ENCODE measurements at regions not wholly inside any gene's neighbourhood (a gene's known extent, or its start where the extent isn't known, plus 50 kb on each side); places are given as distances from the start of the nearest gene placed in this dataset.

- peak overlapping the region; percentile 1; the same call in 1 of the 2 replicates for H3K27ac ChIP-seq (ENCODE audit: low read length)
- TF ChIP-seq EZH2 (IDR thresholded peaks at IDR 0.05; ENCODE audit: borderline replicate concordance, low read depth, low read length, severe bottlenecking) (no peak), CTCF (IDR thresholded peaks at IDR 0.05; ENCODE audit: borderline replicate concordance, extremely low read depth, low read length, poor library complexity, severe bottlenecking) (no peak)
These were observed 238.2 kb downstream of the SOX4 start for GRCh38 chr6:21831521-21832291.

GRCh38 chr6:21836277-21836676 lies 242.7 kb downstream of the SOX4 start:
- Histone ChIP-seq H3K4me1 (ENCODE audit: insufficient read depth, low read length) (peaks cover 18% of the 10 kb centered on the region), H3K27ac (ENCODE audit: low read length) (no peak overlapping the region), H3K9ac (ENCODE audit: low read depth, low read length) (no peak overlapping the region), H3K9me3 (ENCODE audit: insufficient read depth, low read length, severe bottlenecking) (no peaks in the 10 kb centered on the region), H3K27me3 (ENCODE audit: insufficient read depth, low read length, poor library complexity) (no peaks in the 10 kb centered on the region), H2AFZ (ENCODE audit: low read depth, low read length) (no peak overlapping the region), H3K36me3 (ENCODE audit: insufficient read depth, low read length) (no peaks in the 10 kb centered on the region), H4K20me1 (ENCODE audit: insufficient read depth, low read length) (no peaks in the 10 kb centered on the region), H3K79me2 (ENCODE audit: insufficient read depth, low read length) (peaks cover 7% of the 10 kb centered on the region), H3K4me2 (ENCODE audit: insufficient read depth, low read length) (no peak overlapping the region), H3K4me3 (ENCODE audit: low read depth in 1 of 2, low read length in 2 of 2) (no peak overlapping the region)
- TF ChIP-seq EZH2 (IDR thresholded peaks at IDR 0.05; ENCODE audit: borderline replicate concordance, low read depth, low read length, severe bottlenecking): no peak
- no peak for TF ChIP-seq CTCF (IDR thresholded peaks at IDR 0.05; ENCODE audit: borderline replicate concordance, extremely low read depth, low read length, poor library complexity, severe bottlenecking)
- ATAC-seq (ENCODE audit: insufficient read depth, low read depth) (no peak), DNase-seq (no peak)

More at GRCh38 chr6:21831521-21832291, 238.2 kb downstream of the SOX4 start:
- DNase-seq (no peak), ATAC-seq (ENCODE audit: insufficient read depth, low read depth) (no peak)
- no peaks in the 10 kb centered on the region for H4K20me1 ChIP-seq (ENCODE audit: insufficient read depth, low read length)
- peaks cover 30% of the 10 kb centered on the region for H3K79me2 ChIP-seq (ENCODE audit: insufficient read depth, low read length)
- no peaks in the 10 kb centered on the region for H3K36me3 ChIP-seq (ENCODE audit: insufficient read depth, low read length)
- H3K4me2 ChIP-seq (ENCODE audit: insufficient read depth, low read length): no peak overlapping the region
- no peaks in the 10 kb centered on the region for H3K27me3 ChIP-seq (ENCODE audit: insufficient read depth, low read length, poor library complexity)
- no peak overlapping the region for H2AFZ ChIP-seq (ENCODE audit: low read depth, low read length)
- H3K4me3 ChIP-seq (ENCODE audit: low read depth in 1 of 2, low read length in 2 of 2): no peak overlapping the region
- no peak overlapping the region for H3K9ac ChIP-seq (ENCODE audit: low read depth, low read length)
- no peaks in the 10 kb centered on the region for H3K9me3 ChIP-seq (ENCODE audit: insufficient read depth, low read length, severe bottlenecking)
- peaks cover 13% of the 10 kb centered on the region; the same call in 1 of the 2 replicates for H3K4me1 ChIP-seq (ENCODE audit: insufficient read depth, low read length)

- Histone ChIP-seq H4K20me1 (ENCODE audit: insufficient read depth, low read length) (no peaks in the 10 kb centered on the region), H3K27me3 (ENCODE audit: insufficient read depth, low read length, poor library complexity) (no peaks in the 10 kb centered on the region), H3K9me3 (ENCODE audit: insufficient read depth, low read length, severe bottlenecking) (no peaks in the 10 kb centered on the region), H3K4me3 (ENCODE audit: low read depth in 1 of 2, low read length in 2 of 2) (no peak overlapping the region), H3K9ac (ENCODE audit: low read depth, low read length) (no peak overlapping the region), H3K79me2 (ENCODE audit: insufficient read depth, low read length) (peaks cover 5% of the 10 kb centered on the region), H3K4me2 (ENCODE audit: insufficient read depth, low read length) (no peak overlapping the region), H3K27ac (ENCODE audit: low read length) (no peak overlapping the region), H2AFZ (ENCODE audit: low read depth, low read length) (no peak overlapping the region), H3K4me1 (ENCODE audit: insufficient read depth, low read length) (peaks cover 17% of the 10 kb centered on the region), H3K36me3 (ENCODE audit: insufficient read depth, low read length) (no peaks in the 10 kb centered on the region)
- no peak for DNase-seq
- no peak for ATAC-seq (ENCODE audit: insufficient read depth, low read depth)
- TF ChIP-seq CTCF (IDR thresholded peaks at IDR 0.05; ENCODE audit: borderline replicate concordance, extremely low read depth, low read length, poor library complexity, severe bottlenecking) (no peak), EZH2 (IDR thresholded peaks at IDR 0.05; ENCODE audit: borderline replicate concordance, low read depth, low read length, severe bottlenecking) (no peak)
These were observed 243.3 kb downstream of the SOX4 start for GRCh38 chr6:21836772-21837425.
